ENCODE measurements at regions not wholly inside any gene's neighbourhood (a gene's known extent, or its start where the extent isn't known, plus 50 kb on each side); places are given as distances from the start of the nearest gene placed in this dataset.

DNA sequence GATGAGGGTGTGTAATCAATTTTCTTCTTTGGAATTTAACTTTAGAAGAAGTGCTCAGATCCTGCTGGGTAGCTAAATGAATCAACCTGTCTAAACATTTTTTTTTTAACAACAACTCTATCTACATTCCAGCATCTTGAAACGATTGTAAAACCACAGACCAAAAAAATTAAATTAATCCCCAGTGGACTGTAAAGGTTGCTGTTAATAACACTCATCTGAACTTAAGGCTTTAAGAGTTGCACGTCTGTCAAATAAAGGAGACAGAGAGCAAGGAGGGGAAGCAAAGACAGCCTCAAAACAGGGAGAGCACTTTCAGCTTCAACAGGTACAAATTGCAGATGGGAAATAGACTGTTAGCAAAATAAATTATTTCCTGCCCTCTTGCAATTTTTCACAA, 548.5 kb downstream of the DTWD2 start:
- H3K4me1 ChIP-seq: peaks cover 6% of the 10 kb centered on the region
- Mint-ChIP-seq H3K4me1 (peaks cover 23% of the 10 kb centered on the region), H3K9me3 (no peaks in the 10 kb centered on the region), H3K27me3 (ENCODE audit: insufficient read depth, low read depth) (no peaks in the 10 kb centered on the region), H3K27ac (no peak overlapping the region), H3K36me3 (no peaks in the 10 kb centered on the region), H3K4me3 (no peak overlapping the region)
- no peaks in the 10 kb centered on the region for H3K79me2 ChIP-seq (ENCODE audit: low read depth)
- H3K4me3 ChIP-seq: no peak overlapping the region
- no peak for DNase-seq (ENCODE audit: low spot score)
- no peaks in the 10 kb centered on the region for H3F3A ChIP-seq (ENCODE audit: low read depth)
- no peaks in the 10 kb centered on the region for H4K20me1 ChIP-seq (ENCODE audit: low read depth)
- H3K36me3 ChIP-seq: no peaks in the 10 kb centered on the region
- TF ChIP-seq EZH2 (IDR thresholded peaks at IDR 0.05) (no peak), CTCF (IDR thresholded peaks at IDR 0.05) (no peak), EZH2phosphoT487 (IDR thresholded peaks at IDR 0.05) (no peak)
- H3K27me3 ChIP-seq: no peaks in the 10 kb centered on the region
- no peak overlapping the region for H3K4me2 ChIP-seq
- no peaks in the 10 kb centered on the region for H3K9me3 ChIP-seq (ENCODE audit: low read depth)
- no peak overlapping the region for H3K27ac ChIP-seq
- no peak overlapping the region for H2AFZ ChIP-seq (replicated peaks)
- no peak overlapping the region for H3K9ac ChIP-seq

- Histone ChIP-seq H3K79me2 (ENCODE audit: low read depth) (no peaks in the 10 kb centered on the region), H3K36me3 (no peaks in the 10 kb centered on the region), H3K4me1 (no peaks in the 10 kb centered on the region), H3K9ac (no peak overlapping the region), H3K4me2 (no peak overlapping the region), H3F3A (ENCODE audit: low read depth) (no peaks in the 10 kb centered on the region), H3K9me3 (ENCODE audit: low read depth) (no peaks in the 10 kb centered on the region), H3K27me3 (no peaks in the 10 kb centered on the region), H3K27ac (no peak overlapping the region), H4K20me1 (ENCODE audit: low read depth) (no peaks in the 10 kb centered on the region), H2AFZ (replicated peaks) (no peak overlapping the region), H3K4me3 (no peak overlapping the region)
- Mint-ChIP-seq H3K27me3 (ENCODE audit: insufficient read depth, low read depth) (no peaks in the 10 kb centered on the region), H3K27ac (no peak overlapping the region), H3K36me3 (no peaks in the 10 kb centered on the region), H3K4me3 (no peak overlapping the region), H3K4me1 (peaks cover 6% of the 10 kb centered on the region), H3K9me3 (no peaks in the 10 kb centered on the region)
- TF ChIP-seq EZH2 (IDR thresholded peaks at IDR 0.05) (no peak), CTCF (IDR thresholded peaks at IDR 0.05) (no peak), EZH2phosphoT487 (IDR thresholded peaks at IDR 0.05) (no peak)
- DNase-seq (ENCODE audit: low spot score): no peak
Observed at GRCh38 chr5:118435131-118435530, 553.2 kb downstream of the DTWD2 start.

DNA sequence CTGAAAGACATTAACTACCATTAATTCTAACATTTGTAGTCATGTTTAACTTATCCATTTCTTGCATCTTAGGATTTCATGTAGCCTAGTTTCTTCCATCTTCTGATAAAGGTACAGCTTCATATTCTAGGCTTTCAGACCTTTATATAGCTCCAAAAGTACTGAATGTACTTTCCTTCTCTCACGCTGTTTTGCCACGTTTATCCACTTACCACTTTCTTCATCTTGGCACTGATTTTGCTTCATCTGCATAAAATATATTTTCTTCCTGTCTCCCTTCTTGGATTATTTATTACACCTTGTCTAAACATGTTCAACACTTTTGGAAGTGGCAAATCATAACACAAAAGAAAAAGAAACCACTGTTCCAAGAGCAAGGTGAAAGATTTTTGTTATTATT, 553.8 kb downstream of the DTWD2 start:
- no peak for DNase-seq (ENCODE audit: low spot score)
- Mint-ChIP-seq H3K9me3 (no peaks in the 10 kb centered on the region), H3K4me1 (peaks cover 5% of the 10 kb centered on the region), H3K27ac (no peak overlapping the region), H3K36me3 (no peaks in the 10 kb centered on the region), H3K4me3 (no peak overlapping the region), H3K27me3 (ENCODE audit: insufficient read depth, low read depth) (no peaks in the 10 kb centered on the region)
- no peaks in the 10 kb centered on the region for H3K4me1 ChIP-seq
- H3K36me3 ChIP-seq: no peaks in the 10 kb centered on the region
- no peak overlapping the region for H3K4me2 ChIP-seq
- H3K9ac ChIP-seq: no peak overlapping the region
- no peaks in the 10 kb centered on the region for H3K79me2 ChIP-seq (ENCODE audit: low read depth)
- H3K27ac ChIP-seq: no peak overlapping the region
- H3K9me3 ChIP-seq (ENCODE audit: low read depth): no peaks in the 10 kb centered on the region
- no peaks in the 10 kb centered on the region for H4K20me1 ChIP-seq (ENCODE audit: low read depth)
- H3F3A ChIP-seq (ENCODE audit: low read depth): no peaks in the 10 kb centered on the region
- TF ChIP-seq EZH2phosphoT487 (IDR thresholded peaks at IDR 0.05) (no peak), CTCF (IDR thresholded peaks at IDR 0.05) (no peak), EZH2 (IDR thresholded peaks at IDR 0.05) (no peak)
- no peak overlapping the region for H2AFZ ChIP-seq (replicated peaks)
- H3K27me3 ChIP-seq: no peaks in the 10 kb centered on the region
- H3K4me3 ChIP-seq: no peak overlapping the region

- H3K4me1 Mint-ChIP-seq: peaks cover 9% of the 10 kb centered on the region
- H3K27me3 Mint-ChIP-seq (ENCODE audit: insufficient read depth, low read depth): peaks cover 2% of the 10 kb centered on the region
- DNase-seq (ENCODE audit: low spot score): no peak
- peaks cover 14% of the 10 kb centered on the region for H3K9me3 Mint-ChIP-seq
- no peak overlapping the region for H3K27ac ChIP-seq
- no peak overlapping the region for H3K4me3 ChIP-seq
- no peaks in the 10 kb centered on the region for H3F3A ChIP-seq (ENCODE audit: low read depth)
- H3K36me3 ChIP-seq: no peaks in the 10 kb centered on the region
- TF ChIP-seq CTCF (IDR thresholded peaks at IDR 0.05): no peak
- TF ChIP-seq EZH2 (IDR thresholded peaks at IDR 0.05): no peak
- TF ChIP-seq EZH2phosphoT487 (IDR thresholded peaks at IDR 0.05): no peak
- H3K27me3 ChIP-seq: no peaks in the 10 kb centered on the region
- H3K79me2 ChIP-seq (ENCODE audit: low read depth): no peaks in the 10 kb centered on the region
- no peak overlapping the region for H3K27ac Mint-ChIP-seq
- no peaks in the 10 kb centered on the region for H3K36me3 Mint-ChIP-seq
- no peak overlapping the region for H3K4me3 Mint-ChIP-seq
- H4K20me1 ChIP-seq (ENCODE audit: low read depth): no peaks in the 10 kb centered on the region
- no peak overlapping the region for H3K4me2 ChIP-seq
- H3K9me3 ChIP-seq (ENCODE audit: low read depth): no peaks in the 10 kb centered on the region
- no peaks in the 10 kb centered on the region for H3K4me1 ChIP-seq
- H3K9ac ChIP-seq: no peak overlapping the region
- H2AFZ ChIP-seq (replicated peaks): no peak overlapping the region
Observed at GRCh38 chr5:118430076-118430475, 558.3 kb downstream of the DTWD2 start.

Measured in neural progenitor cell (in vitro differentiated cells).